CD4-positive, alpha-beta T cell treated with Interleukin-17A for 4 hours (primary cell): ENCODE measurements at regions not wholly inside any gene's neighbourhood (a gene's known extent, or its start where the extent isn't known, plus 50 kb on each side); places are given as distances from the start of the nearest gene placed in this dataset.

Experiments
- DNase-seq: peaks from one replicate; pipeline ENCODE4 v3.0.0-alpha.2; 2020; ENCODE audit warnings: mixed read lengths

GRCh38 chr11:70575396-70576060 is 177.2 kb downstream of the CTTN start:
- DNase-seq, result no peak

- DNase-seq, result no peak
These were observed 178.9 kb downstream of the CTTN start for GRCh38 chr11:70577258-70577603.

GRCh38 chr11:70577948-70578347 is 179.6 kb downstream of the CTTN start:
- no peak for DNase-seq

- DNase-seq, result no peak
These were observed 180.0 kb downstream of the CTTN start for GRCh38 chr11:70578371-70578770.

- DNase-seq, result no peak
These were observed 180.5 kb downstream of the CTTN start for GRCh38 chr11:70578831-70579230.

GRCh38 chr11:70579316-70579955 is 181.1 kb downstream of the CTTN start:
- DNase-seq, result no peak

GRCh38 chr11:70580036-70580805 is 181.9 kb downstream of the CTTN start:
- no peak for DNase-seq

- DNase-seq, result no peak
These were observed 183.9 kb downstream of the CTTN start for GRCh38 chr11:70581991-70582885.

GRCh38 chr11:70582886-70583641 is 184.7 kb downstream of the CTTN start:
- DNase-seq, result no peak

GRCh38 chr11:70583781-70584218 is 185.5 kb downstream of the CTTN start:
- no peak for DNase-seq

GRCh38 chr11:70584498-70585235 is 186.3 kb downstream of the CTTN start:
- DNase-seq, result no peak

- no peak for DNase-seq
These were observed 186.9 kb downstream of the CTTN start for GRCh38 chr11:70585236-70585545.

GRCh38 chr11:70586261-70587074 is 188.1 kb downstream of the CTTN start:
- no peak for DNase-seq

GRCh38 chr11:70587075-70587389 is 188.7 kb downstream of the CTTN start:
- DNase-seq, result no peak

- no peak for DNase-seq
These were observed 192.1 kb downstream of the CTTN start for GRCh38 chr11:70590356-70590991.

GRCh38 chr11:70592641-70593165 is 194.4 kb downstream of the CTTN start:
- DNase-seq, result no peak

- no peak for DNase-seq
These were observed 195.2 kb downstream of the CTTN start for GRCh38 chr11:70593446-70593983.

GRCh38 chr11:70594031-70594430 is 195.7 kb downstream of the CTTN start:
- DNase-seq, result no peak

- no peak for DNase-seq
These were observed 196.3 kb downstream of the CTTN start for GRCh38 chr11:70594606-70595005.

GRCh38 chr11:70595016-70595415 is 196.7 kb downstream of the CTTN start:
- DNase-seq, result no peak
